ENCODE measurements at regions not wholly inside any gene's neighbourhood (a gene's known extent, or its start where the extent isn't known, plus 50 kb on each side); places are given as distances from the start of the nearest gene placed in this dataset.
"Not testable (repeated sequence)": the region's sequence is repeated elsewhere in the genome, so short reads cannot be mapped to it uniquely, and the experiment has no call there.

GRCh38 chr3:86887876-86888275, 103.1 kb downstream of the VGLL3 start:
- TF ChIP-seq CTCF (IDR thresholded peaks at IDR 0.05; ENCODE audit: extremely low read depth, missing control alignments) = no peak
- DNase-seq (ENCODE audit: low spot score) = no peak

GRCh38 chr3:86880066-86880465, 110.9 kb downstream of the VGLL3 start:
- no peak for TF ChIP-seq CTCF (IDR thresholded peaks at IDR 0.05; ENCODE audit: extremely low read depth, missing control alignments)
- no peak for DNase-seq (ENCODE audit: low spot score)

- not testable (repeated sequence) for DNase-seq (ENCODE audit: low spot score)
Measured at GRCh38 chr3:86876504-86877181, 114.3 kb downstream of the VGLL3 start.

GRCh38 chr3:86874790-86875189, 116.2 kb downstream of the VGLL3 start:
- not testable (repeated sequence) for DNase-seq (ENCODE audit: low spot score)

GRCh38 chr3:86869566-86869965, 121.4 kb downstream of the VGLL3 start:
- no peak for DNase-seq (ENCODE audit: low spot score)
- TF ChIP-seq CTCF (IDR thresholded peaks at IDR 0.05; ENCODE audit: extremely low read depth, missing control alignments) = no peak

GRCh38 chr3:86867982-86868381, 123.0 kb downstream of the VGLL3 start:
- TF ChIP-seq CTCF (IDR thresholded peaks at IDR 0.05; ENCODE audit: extremely low read depth, missing control alignments) = no peak

GRCh38 chr3:86865506-86865905, 125.4 kb downstream of the VGLL3 start:
- DNase-seq (ENCODE audit: low spot score) = no peak
- TF ChIP-seq CTCF (IDR thresholded peaks at IDR 0.05; ENCODE audit: extremely low read depth, missing control alignments) = no peak

More at GRCh38 chr3:86867982-86868381, 123.0 kb downstream of the VGLL3 start:
- no peak for DNase-seq (ENCODE audit: low spot score)

- no peak for TF ChIP-seq CTCF (IDR thresholded peaks at IDR 0.05; ENCODE audit: extremely low read depth, missing control alignments)
- no peak for DNase-seq (ENCODE audit: low spot score)
Measured at GRCh38 chr3:86856711-86857110, 134.2 kb downstream of the VGLL3 start.
